GM21526 (cell line): ENCODE measurements at regions not wholly inside any gene's neighbourhood (a gene's known extent, or its start where the extent isn't known, plus 50 kb on each side); places are given as distances from the start of the nearest gene placed in this dataset.
A peak's percentile ranks its signal among the peaks of the same experiment; 100 is the strongest.

Experiments
- ATAC-seq: cut with Tn5 transposase; IDR thresholded peaks from one replicate; pipeline ENCODE4 v1.9.1; 2021; ENCODE audit warnings: moderate library complexity; ENCODE audit not compliant: unreplicated experiment, low FRiP score

GRCh38 chr12:31868965-31869364 is 90.2 kb upstream of the RESF1 start:
- no peak for ATAC-seq

- no peak for ATAC-seq
Observed at GRCh38 chr12:31867292-31867691, 91.9 kb upstream of the RESF1 start.

GRCh38 chr12:31866523-31866922 is 92.7 kb upstream of the RESF1 start:
- no peak for ATAC-seq

- no peak for ATAC-seq
Observed at GRCh38 chr12:31865023-31865422, 94.2 kb upstream of the RESF1 start.

GRCh38 chr12:31861360-31861759 is 97.9 kb upstream of the RESF1 start:
- ATAC-seq, result no peak

- ATAC-seq, result no peak
Observed at GRCh38 chr12:31860401-31860800, 98.8 kb upstream of the RESF1 start.

- peak; percentile 47 for ATAC-seq
Observed at GRCh38 chr12:31859232-31859977, 99.8 kb upstream of the RESF1 start.

- no peak for ATAC-seq
Observed at GRCh38 chr12:31855427-31855826, 103.8 kb upstream of the RESF1 start.

- no peak for ATAC-seq
Observed at GRCh38 chr12:31853977-31854376, 105.2 kb upstream of the RESF1 start.

- ATAC-seq, result no peak
Observed at GRCh38 chr12:31853520-31853919, 105.7 kb upstream of the RESF1 start.

- ATAC-seq, result no peak
Observed at GRCh38 chr12:31850268-31850667, 108.9 kb upstream of the RESF1 start.

GRCh38 chr12:31849090-31849687 is 110.0 kb upstream of the RESF1 start:
- ATAC-seq, result no peak

- ATAC-seq, result no peak
Observed at GRCh38 chr12:31846405-31846804, 112.8 kb upstream of the RESF1 start.

GRCh38 chr12:31845613-31846322 is 113.4 kb upstream of the RESF1 start:
- ATAC-seq, result no peak

- ATAC-seq, result no peak
Observed at GRCh38 chr12:31843398-31844095, 114.7 kb upstream of the AMN1 start.

- no peak for ATAC-seq
Observed at GRCh38 chr12:31837913-31838312, 109.1 kb upstream of the AMN1 start.

- no peak for ATAC-seq
Observed at GRCh38 chr12:31835276-31835882, 106.6 kb upstream of the AMN1 start.

GRCh38 chr12:31834150-31834549 is 105.3 kb upstream of the AMN1 start:
- ATAC-seq, result no peak

- no peak for ATAC-seq
Observed at GRCh38 chr12:31832740-31833729, 104.2 kb upstream of the AMN1 start.

GRCh38 chr12:31828071-31828470 is 99.2 kb upstream of the AMN1 start:
- no peak for ATAC-seq
